ENCODE measurements at regions not wholly inside any gene's neighbourhood (a gene's known extent, or its start where the extent isn't known, plus 50 kb on each side); places are given as distances from the start of the nearest gene placed in this dataset.

DNA sequence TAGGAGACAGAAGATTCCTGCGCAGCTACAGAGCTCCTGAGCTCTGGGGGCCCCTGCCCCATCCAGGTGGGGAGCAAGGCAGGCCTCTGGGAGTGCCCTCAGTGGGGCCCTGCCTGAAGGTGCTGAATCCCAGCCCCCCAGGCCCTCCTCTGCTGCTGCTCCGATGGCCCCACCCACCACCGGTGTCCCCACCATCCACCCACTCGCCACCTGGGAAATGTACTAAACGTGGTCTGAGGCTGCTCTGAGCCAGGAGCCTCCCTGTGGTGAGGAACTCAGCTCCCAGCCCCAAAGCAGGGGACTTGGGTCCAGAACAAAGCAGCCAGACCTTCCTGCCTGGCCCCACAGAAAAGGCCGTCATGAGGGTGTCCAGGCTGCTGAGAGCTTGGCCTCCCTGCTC, 289.4 kb downstream of the CTTN start:
- TF ChIP-seq CTCF (IDR thresholded peaks at IDR 0.05), result no peak
- no peak for ATAC-seq (ENCODE audit: low FRiP score)
- no peak for DNase-seq (ENCODE audit: low spot score)

- no peak for TF ChIP-seq CTCF (IDR thresholded peaks at IDR 0.05)
- DNase-seq (ENCODE audit: low spot score) (no peak), ATAC-seq (ENCODE audit: low FRiP score) (no peak)
These were observed 289.8 kb downstream of the CTTN start for GRCh38 chr11:70688142-70688541.

DNA sequence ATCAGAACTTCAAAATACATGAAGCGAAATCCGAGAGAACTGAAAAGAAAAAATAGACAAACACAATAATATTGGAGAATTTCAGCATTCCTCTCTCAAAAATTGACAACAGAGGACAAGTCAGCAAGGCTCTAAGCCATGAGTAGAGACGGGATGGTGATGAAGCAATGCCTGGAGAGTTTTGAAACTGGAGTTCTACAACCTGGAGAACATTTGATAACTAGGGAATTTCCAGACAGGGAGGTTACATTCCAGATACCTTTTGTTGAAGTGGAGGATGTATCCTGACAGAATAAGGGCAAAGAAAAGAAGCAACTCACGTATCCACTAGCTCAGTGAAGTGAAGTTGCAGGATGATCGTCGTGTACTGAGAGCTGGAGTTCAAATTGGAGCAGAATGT, 291.4 kb downstream of the CTTN start:
- no peak for DNase-seq (ENCODE audit: low spot score)
- no peak for ATAC-seq (ENCODE audit: low FRiP score)
- TF ChIP-seq CTCF (IDR thresholded peaks at IDR 0.05), result no peak

- no peak for DNase-seq (ENCODE audit: low spot score)
- ATAC-seq (ENCODE audit: low FRiP score), result no peak
- TF ChIP-seq CTCF (IDR thresholded peaks at IDR 0.05), result no peak
These were observed 293.8 kb downstream of the CTTN start for GRCh38 chr11:70692131-70692530.

GRCh38 chr11:70694371-70694770, 296.0 kb downstream of the CTTN start:
- no peak for ATAC-seq (ENCODE audit: low FRiP score)
- DNase-seq (ENCODE audit: low spot score), result no peak
- no peak for TF ChIP-seq CTCF (IDR thresholded peaks at IDR 0.05)

DNA sequence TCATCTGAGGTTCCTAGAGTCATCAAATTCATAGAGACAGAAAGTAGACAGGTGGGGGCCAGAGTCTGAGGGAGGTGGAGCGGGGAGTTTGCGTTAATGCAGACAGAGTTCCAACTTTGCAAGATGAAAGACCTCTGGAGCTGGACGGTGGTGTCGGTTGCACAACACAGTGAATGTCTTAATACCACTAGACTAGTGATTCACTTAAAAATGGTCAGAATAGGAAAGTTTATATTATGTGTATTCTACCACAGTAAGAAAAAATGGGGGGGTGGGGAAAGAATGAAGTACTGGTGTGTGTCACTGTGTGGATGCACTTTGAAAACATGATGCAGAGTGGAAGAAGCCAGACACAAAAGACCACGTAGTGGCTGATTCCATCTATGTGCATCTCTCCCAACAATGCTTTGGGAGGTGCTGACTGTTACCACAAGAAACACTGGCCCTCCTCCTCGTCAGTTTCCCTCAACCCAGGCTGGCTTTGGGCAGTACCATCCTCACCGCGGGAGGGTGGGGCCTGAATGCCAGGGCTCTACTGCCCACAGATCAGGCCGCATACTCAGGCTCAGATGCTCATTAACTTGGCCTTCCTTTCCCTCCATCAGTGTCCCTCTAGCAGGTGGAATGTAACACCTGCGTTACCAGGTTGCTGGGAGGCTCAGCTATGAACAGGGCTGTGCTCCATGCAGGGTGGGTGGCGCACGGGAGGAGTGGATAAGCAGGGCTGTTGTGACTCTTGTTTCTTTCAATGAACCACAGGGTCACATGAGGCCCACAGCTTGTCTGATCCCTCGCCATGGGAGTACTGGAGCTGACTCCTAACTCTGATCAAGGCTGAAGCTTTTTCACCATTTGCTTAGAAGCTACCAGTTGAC, 297.0 kb downstream of the CTTN start:
- no peak for ATAC-seq (ENCODE audit: low FRiP score)
- TF ChIP-seq CTCF (IDR thresholded peaks at IDR 0.05), result no peak
- no peak for DNase-seq (ENCODE audit: low spot score)

- ATAC-seq (ENCODE audit: low FRiP score) (no peak), DNase-seq (ENCODE audit: low spot score) (no peak)
- no peak for TF ChIP-seq CTCF (IDR thresholded peaks at IDR 0.05)
These were observed 297.7 kb downstream of the CTTN start for GRCh38 chr11:70696076-70696475.

All from omental fat pad (tissue), 3 donors.